ENCODE measurements at regions not wholly inside any gene's neighbourhood (a gene's known extent, or its start where the extent isn't known, plus 50 kb on each side); places are given as distances from the start of the nearest gene placed in this dataset.

- ATAC-seq (no peak), DNase-seq (no peak)
- TF ChIP-seq, protein P1, sequence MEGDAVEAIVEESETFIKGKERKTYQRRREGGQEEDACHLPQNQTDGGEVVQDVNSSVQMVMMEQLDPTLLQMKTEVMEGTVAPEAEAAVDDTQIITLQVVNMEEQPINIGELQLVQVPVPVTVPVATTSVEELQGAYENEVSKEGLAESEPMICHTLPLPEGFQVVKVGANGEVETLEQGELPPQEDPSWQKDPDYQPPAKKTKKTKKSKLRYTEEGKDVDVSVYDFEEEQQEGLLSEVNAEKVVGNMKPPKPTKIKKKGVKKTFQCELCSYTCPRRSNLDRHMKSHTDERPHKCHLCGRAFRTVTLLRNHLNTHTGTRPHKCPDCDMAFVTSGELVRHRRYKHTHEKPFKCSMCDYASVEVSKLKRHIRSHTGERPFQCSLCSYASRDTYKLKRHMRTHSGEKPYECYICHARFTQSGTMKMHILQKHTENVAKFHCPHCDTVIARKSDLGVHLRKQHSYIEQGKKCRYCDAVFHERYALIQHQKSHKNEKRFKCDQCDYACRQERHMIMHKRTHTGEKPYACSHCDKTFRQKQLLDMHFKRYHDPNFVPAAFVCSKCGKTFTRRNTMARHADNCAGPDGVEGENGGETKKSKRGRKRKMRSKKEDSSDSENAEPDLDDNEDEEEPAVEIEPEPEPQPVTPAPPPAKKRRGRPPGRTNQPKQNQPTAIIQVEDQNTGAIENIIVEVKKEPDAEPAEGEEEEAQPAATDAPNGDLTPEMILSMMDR (IDR thresholded peaks at IDR 0.05): no peak
- H3K27ac ChIP-seq: no peak overlapping the region
- no peaks in the 10 kb centered on the region for H3K36me3 ChIP-seq
- H3K4me1 ChIP-seq: no peaks in the 10 kb centered on the region
- no peaks in the 10 kb centered on the region for H3K27me3 ChIP-seq
- H3K9me3 ChIP-seq: no peaks in the 10 kb centered on the region
- no peak overlapping the region for H3K4me3 ChIP-seq
- intact Hi-C loops (cut with DNase I): no loop called here
Observed at GRCh38 chr2:234858790-234859329, 93.0 kb upstream of the SH3BP4 start.

GRCh38 chr2:234858145-234858544 lies 93.7 kb upstream of the SH3BP4 start:
- TF ChIP-seq, protein P1 (IDR thresholded peaks at IDR 0.05): no peak
- DNase-seq: no peak
- intact Hi-C loops (cut with DNase I): no loop called here

DNA sequence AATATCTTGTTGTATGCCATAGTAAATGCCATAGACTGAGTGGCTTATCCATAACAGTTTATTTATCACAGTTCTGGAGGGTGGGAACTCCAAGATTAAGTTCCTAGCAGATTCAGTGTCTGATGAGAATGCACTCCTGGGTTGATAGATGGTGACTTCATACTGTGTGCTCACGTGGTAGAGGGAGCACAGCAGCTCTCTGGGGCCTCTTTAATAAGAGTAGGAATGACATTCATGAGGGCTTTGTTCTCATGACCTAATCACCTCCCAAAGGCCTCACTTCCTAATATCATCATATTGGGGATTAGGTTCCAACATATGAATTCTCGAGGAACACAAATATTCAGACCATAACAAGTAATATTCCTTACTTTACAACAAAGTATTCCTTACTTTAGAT lies 98.1 kb upstream of the SH3BP4 start:
- intact Hi-C loops (cut with DNase I): no loop called here
- Histone ChIP-seq H3K4me3 (no peak overlapping the region), H3K9me3 (no peaks in the 10 kb centered on the region), H3K4me1 (no peaks in the 10 kb centered on the region), H3K36me3 (no peaks in the 10 kb centered on the region), H3K27me3 (no peaks in the 10 kb centered on the region), H3K27ac (no peak overlapping the region)
- ATAC-seq (no peak), DNase-seq (no peak)
- TF ChIP-seq, protein P1 (IDR thresholded peaks at IDR 0.05): no peak

More at GRCh38 chr2:234858145-234858544, 93.7 kb upstream of the SH3BP4 start:
- no peaks in the 10 kb centered on the region for H3K27me3 ChIP-seq
- no peak overlapping the region for H3K4me3 ChIP-seq
- H3K27ac ChIP-seq: no peak overlapping the region
- H3K4me1 ChIP-seq: no peaks in the 10 kb centered on the region
- ATAC-seq: no peak
- no peaks in the 10 kb centered on the region for H3K36me3 ChIP-seq
- no peaks in the 10 kb centered on the region for H3K9me3 ChIP-seq

DNA sequence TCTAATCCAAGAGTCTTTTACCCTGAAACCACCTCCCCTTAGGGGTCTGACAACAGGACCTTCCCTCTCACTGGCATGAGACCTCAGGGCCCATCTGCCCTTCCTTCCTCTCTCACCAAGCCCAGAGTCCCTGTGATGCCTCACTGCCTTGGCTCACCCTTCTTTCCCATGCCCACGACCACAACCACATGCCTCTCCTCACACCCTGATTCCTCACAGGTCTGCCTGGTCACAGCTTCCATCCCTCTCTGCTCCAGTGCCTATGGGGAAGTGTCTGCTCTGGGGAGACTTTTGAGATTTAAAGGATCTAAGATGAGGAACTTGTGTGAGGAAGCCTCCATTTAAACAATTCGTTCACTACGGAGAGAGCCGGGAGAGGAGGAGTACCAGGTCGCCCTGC lies 98.9 kb upstream of the SH3BP4 start:
- H3K4me3 ChIP-seq: no peak overlapping the region
- H3K36me3 ChIP-seq: no peaks in the 10 kb centered on the region
- H3K4me1 ChIP-seq: no peaks in the 10 kb centered on the region
- H3K27me3 ChIP-seq: no peaks in the 10 kb centered on the region
- H3K27ac ChIP-seq: no peak overlapping the region
- no peak for ATAC-seq
- no peaks in the 10 kb centered on the region for H3K9me3 ChIP-seq
- intact Hi-C loops (cut with DNase I): no loop called here
- no peak for DNase-seq
- TF ChIP-seq, protein P1 (IDR thresholded peaks at IDR 0.05): no peak

GRCh38 chr2:234852035-234852434 lies 99.8 kb upstream of the SH3BP4 start:
- H3K27ac ChIP-seq: no peak overlapping the region
- no peaks in the 10 kb centered on the region for H3K27me3 ChIP-seq
- no peaks in the 10 kb centered on the region for H3K4me1 ChIP-seq
- DNase-seq: no peak
- TF ChIP-seq, protein P1 (IDR thresholded peaks at IDR 0.05): no peak
- H3K9me3 ChIP-seq: no peaks in the 10 kb centered on the region
- H3K4me3 ChIP-seq: no peak overlapping the region
- intact Hi-C loops (cut with DNase I): no loop called here
- H3K36me3 ChIP-seq: no peaks in the 10 kb centered on the region
- ATAC-seq: no peak

Data from left lung (tissue), 4 donors.